ENCODE measurements at regions not wholly inside any gene's neighbourhood (a gene's known extent, or its start where the extent isn't known, plus 50 kb on each side); places are given as distances from the start of the nearest gene placed in this dataset.

DNA sequence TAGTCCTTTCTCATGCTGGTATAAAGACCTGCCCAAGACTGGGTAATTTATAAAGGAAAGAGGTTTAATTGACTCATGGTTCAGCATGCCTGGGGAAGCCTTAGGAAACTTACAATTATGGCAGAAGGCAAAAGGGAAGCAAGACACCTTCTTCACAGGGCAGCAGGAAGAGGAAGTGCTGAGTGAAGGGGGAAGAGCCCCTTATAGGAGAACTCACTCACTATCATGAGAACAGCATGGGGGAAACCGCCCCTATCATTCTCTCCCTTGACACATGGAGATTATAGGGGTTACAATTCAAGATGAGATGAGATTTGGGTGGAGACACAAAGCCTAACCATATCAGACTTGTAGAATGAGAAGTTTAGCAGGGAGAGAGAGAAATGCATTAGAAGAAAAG lies 373.3 kb upstream of the DIAPH2 start:
- no peak for DNase-seq

DNA sequence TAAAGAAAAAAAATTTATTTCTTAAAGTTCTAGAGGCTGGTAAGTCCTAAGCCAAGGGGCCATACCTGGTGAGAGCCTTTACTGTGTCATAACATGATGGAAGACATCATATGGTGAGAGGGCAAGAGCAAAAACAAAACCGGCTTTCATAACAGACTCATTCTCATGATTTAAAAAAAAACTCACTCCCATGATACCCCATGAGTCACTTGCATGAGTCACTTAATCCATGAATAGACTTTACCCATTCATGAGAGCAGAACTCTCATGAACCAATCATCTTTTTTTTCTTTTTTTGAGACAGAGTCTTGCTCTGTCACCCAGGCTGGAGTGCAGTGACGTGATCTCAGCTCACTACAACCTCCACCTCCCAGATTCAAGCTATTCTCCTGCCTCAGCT lies 369.7 kb upstream of the DIAPH2 start:
- DNase-seq = peak; percentile 7

- DNase-seq = peak; percentile 1
Measured at GRCh38 chrX:96361844-96362243, 322.8 kb upstream of the DIAPH2 start.

DNA sequence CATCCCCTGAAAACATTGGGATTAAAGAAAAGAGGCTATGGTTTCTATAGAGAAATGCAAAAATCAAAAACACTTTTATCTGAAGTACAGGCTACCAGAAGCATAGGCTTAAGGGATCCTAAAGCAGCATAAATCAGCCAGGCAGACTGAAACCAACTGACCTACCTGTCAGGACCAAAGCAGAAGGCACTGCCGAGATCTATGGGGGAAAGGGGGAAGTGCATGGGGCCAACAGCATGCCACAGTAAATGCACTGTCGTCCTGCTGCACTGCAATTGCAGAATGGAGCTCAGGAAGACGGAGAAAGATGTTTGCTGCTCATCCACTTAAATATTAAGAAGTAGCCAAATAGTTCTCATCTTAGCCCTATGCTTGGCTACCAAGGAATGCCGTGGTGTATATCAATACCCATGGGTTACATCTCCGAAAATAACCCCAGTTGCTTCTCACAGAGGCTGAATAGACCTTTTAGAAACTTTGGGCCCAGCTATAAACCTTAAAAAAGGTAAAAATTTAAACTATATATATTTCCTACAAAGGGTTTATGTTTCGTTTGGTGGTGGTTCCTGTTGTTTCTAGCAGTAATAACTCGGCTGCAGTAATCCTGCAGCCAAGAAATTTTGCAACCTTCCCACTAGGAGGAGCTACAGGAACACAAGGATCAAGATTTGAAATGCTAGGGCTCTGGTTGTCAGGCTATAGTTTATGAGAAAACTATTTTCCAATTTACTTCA lies 312.2 kb upstream of the DIAPH2 start:
- DNase-seq = peak; percentile 53

DNA sequence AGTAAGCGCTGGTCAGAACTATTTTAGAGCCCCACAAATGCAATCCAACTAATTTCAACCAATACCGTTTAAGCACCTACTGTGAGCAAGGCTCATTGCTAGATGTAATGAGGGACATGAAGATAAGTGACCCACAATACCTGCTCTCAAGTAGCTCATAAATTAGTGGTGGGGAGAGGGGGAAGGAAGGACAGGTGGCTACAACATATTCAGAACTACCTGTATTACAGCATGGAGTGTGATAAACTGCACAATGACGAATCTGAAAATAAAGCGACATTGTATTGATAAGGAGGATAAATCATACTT lies 311.6 kb upstream of the DIAPH2 start:
- DNase-seq = no peak

GRCh38 chrX:96376266-96376665 lies 308.4 kb upstream of the DIAPH2 start:
- no peak for DNase-seq

GRCh38 chrX:96379951-96380350 lies 304.7 kb upstream of the DIAPH2 start:
- no peak for DNase-seq

- no peak for DNase-seq
Measured at GRCh38 chrX:96382018-96382417, 302.6 kb upstream of the DIAPH2 start.

GRCh38 chrX:96383428-96383827 lies 301.2 kb upstream of the DIAPH2 start:
- DNase-seq = no peak

- DNase-seq = no peak
Measured at GRCh38 chrX:96386325-96386724, 298.3 kb upstream of the DIAPH2 start.

DNA sequence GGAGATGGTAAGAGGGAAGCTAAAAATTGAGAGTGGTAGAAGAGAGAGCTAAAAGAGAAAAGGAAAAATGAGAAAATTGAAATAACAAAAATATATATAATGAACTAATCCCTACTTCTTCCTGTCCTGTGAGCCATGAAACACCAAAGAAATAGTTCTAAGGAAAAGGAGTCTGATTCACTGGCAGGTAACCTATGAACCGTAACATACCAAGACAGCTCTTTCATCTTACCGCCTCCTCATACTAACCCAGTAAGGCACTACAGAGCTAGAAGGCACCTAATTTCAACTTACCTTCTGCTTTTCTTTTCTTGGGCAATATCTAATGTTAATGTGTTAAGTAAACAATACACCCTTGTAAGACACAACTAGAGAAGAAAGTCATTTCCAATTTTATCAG lies 297.7 kb upstream of the DIAPH2 start:
- DNase-seq = no peak

- DNase-seq = no peak
Measured at GRCh38 chrX:96387801-96388200, 296.8 kb upstream of the DIAPH2 start.

DNA sequence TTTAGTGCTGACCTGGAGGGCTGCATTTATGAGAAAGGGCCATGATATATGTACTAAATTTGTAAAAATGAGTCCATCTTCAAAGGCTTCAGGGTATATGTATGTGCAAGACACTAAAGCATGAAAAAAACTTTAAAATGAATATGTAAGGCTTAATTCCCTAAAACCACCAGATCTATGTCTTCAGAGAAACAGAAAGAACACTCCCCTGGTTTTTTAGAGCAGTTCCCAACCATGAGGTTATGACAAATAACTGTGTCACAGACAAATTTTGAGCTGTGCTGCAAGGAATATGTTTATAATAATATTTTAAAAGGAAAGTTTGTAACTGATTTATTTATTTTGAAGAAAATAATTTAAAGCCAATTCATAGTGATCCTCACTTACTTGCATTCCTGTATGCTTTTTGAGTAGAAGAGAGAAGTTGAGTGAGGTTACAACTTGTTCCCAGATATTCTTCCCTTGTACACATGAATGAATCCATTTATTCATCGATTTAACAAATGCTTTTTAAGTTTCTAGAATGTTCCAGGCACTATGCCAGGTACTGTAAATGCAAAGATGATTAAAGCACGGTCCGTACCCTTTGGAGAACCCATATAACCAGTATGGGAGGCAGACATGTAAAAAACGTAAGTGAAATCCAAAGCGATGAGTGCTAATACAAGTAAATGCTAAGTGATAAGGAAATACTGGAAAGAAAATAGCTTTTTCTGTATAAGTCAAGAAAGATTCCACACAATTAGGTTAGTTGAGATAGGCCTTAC lies 295.2 kb upstream of the DIAPH2 start:
- DNase-seq = no peak

DNA sequence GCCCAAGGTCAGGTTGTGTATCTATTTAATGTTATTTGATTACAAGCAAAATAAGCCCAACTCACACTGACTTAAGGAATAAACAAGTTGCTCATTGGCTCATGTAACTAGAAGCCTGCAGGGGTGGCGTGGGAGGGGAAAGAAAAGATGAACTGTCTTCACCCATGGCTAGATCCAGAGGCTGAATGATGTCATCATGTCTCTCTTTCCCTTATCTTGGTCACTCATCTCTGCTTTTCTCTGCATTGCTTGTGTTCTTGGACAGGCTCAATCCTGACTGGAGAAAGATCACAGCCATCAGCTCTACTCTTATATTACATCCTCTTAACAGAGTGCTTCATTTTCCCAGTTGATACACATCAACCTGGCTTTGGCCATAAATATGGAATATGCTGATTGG lies 290.0 kb upstream of the DIAPH2 start:
- peak; percentile 13 for DNase-seq

DNA sequence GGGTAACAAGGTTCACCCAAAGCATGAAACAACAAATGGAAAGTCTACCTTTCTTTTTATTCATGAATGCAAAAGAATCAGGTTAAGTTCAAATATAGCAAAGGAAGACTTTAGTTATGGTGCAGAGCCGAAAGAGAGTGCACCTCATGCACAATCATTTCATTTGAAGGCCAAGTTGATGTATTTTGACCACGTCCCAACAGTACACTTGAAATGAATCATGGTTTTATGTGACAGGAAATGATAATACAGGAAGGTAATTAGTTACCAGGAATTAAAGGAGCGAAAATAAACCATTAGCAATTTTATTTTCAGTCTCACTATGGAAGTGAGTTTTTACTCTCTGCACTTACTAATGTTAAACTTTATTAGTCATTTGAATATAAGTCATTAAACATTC lies 281.2 kb upstream of the DIAPH2 start:
- no peak for DNase-seq

- no peak for DNase-seq
Measured at GRCh38 chrX:96405842-96406241, 278.8 kb upstream of the DIAPH2 start.

DNA sequence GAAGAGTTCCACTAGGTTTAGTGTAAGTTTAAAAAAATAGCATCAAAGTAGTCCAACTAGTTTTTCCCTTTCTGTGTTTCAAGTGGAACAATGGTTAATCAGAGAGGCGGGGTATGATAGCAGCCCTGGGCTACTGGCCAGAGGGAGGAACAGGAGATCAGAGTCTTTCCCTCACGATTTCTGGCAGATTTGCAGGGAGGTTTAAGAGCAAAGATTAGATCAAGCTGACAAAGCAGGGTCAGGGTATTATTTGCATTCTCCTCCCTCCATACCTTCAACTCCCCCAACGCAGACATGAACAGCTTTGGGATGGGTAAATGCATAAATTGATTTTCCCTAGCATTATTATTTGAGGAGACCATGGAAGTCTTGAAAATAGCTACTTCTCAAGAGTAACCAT lies 277.6 kb upstream of the DIAPH2 start:
- no peak for DNase-seq

- DNase-seq = no peak
Measured at GRCh38 chrX:96407501-96407900, 277.1 kb upstream of the DIAPH2 start.

GRCh38 chrX:96407981-96408380 lies 276.7 kb upstream of the DIAPH2 start:
- DNase-seq = no peak

GRCh38 chrX:96410927-96411326 lies 273.7 kb upstream of the DIAPH2 start:
- DNase-seq = no peak

DNA sequence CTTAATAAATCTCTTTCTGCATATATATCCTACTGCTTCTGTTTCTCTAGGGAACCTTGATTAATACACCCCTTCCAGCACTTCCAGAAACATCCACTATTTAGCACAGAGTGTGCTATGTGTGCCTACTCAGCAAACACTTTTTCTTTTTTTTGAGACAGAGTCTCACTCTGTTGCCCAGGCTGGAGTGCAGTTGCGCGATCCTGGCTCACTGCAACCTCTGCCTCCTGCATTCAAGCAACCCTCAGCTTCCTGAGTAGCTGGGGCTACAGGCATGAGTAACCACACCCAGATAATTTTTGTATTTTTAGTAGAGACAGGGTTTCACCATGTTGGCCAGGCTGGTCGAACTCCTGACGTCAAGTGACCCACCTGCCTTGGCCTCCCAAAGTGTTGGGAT lies 266.9 kb upstream of the DIAPH2 start:
- DNase-seq = no peak

DNA sequence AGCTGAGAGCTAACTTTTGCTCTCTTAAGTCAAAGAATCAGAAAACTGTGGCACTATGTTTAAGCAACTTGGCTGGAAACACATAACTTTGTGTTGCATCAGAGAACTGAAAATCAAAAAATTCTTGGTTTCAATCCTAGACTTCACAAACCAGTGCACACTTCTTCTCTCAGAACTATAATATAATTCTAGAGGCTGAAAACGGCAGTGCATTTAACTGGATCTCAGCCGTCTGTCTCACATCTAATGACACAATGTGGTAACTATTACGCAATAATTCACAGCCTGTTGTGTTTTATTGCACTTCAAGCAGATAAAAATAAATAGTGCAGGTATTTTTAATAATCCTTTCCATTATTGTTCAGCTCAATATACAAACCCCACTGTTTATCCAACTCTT lies 260.6 kb upstream of the DIAPH2 start:
- DNase-seq = peak; percentile 23

- DNase-seq = peak; percentile 35
Measured at GRCh38 chrX:96425200-96425599, 259.4 kb upstream of the DIAPH2 start.

DNA sequence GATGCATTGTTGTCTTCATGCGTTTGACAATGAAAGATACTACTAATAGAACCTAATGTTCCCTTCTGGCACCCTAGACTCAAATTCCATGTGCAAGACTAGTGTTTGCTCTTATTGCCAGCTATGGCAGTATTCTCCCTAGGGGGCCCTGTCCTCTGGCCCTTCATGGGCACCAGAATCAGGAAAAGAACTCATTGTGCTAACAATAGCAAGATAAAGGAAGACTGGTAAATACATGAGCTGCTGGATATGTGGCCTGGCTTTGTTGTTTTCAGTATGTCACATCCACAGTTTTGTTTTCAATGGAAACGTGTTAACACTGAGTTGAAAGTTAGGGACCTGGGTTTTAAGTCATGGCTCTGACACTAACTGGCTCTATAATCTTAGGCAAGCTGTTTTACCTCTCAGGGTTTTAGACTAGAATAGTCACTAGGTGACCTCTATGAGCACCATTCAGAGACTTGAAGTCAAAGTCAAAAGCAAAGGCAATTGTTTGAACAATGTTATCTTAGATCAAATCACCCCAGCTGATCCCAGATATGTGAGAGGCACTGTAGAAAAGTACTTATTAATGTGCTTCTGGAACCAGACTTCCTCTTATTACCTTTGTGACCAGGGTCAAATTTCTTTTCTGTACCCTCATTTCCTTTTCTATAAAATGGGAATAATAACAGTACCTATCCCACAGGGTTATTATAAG lies 253.7 kb upstream of the DIAPH2 start:
- DNase-seq = no peak

All from suppressor macrophage treated with lipopolysaccharide for 4 hours (primary cell).